Keratinocyte (primary cell): ENCODE measurements at regions not wholly inside any gene's neighbourhood (a gene's known extent, or its start where the extent isn't known, plus 50 kb on each side); places are given as distances from the start of the nearest gene placed in this dataset.

Experiments
- CTCF ChIP-seq, 3 experiments: IDR thresholded peaks in 1 of 3; conservative IDR thresholded peaks in 1 of 3; optimal IDR thresholded peaks in 1 of 3; 2 replicates in 2 of 3; 3 replicates in 1 of 3; pipeline versions ENCODE3 to v1.5.1; 2011; ENCODE audit warnings: low read length in 3 of 3, mild to moderate bottlenecking in 3 of 3, moderate library complexity in 2 of 3, control low read depth in 1 of 3, inconsistent platforms in 1 of 3; ENCODE audit not compliant: insufficient read depth in 2 of 3; ENCODE audit errors: extremely low read depth in 1 of 3
- EZH2 ChIP-seq: IDR thresholded peaks from one replicate; pipeline ENCODE4 v1.6.1; 2012; ENCODE audit warnings: inconsistent platforms, mild to moderate bottlenecking, low read length, moderate library complexity

DNA sequence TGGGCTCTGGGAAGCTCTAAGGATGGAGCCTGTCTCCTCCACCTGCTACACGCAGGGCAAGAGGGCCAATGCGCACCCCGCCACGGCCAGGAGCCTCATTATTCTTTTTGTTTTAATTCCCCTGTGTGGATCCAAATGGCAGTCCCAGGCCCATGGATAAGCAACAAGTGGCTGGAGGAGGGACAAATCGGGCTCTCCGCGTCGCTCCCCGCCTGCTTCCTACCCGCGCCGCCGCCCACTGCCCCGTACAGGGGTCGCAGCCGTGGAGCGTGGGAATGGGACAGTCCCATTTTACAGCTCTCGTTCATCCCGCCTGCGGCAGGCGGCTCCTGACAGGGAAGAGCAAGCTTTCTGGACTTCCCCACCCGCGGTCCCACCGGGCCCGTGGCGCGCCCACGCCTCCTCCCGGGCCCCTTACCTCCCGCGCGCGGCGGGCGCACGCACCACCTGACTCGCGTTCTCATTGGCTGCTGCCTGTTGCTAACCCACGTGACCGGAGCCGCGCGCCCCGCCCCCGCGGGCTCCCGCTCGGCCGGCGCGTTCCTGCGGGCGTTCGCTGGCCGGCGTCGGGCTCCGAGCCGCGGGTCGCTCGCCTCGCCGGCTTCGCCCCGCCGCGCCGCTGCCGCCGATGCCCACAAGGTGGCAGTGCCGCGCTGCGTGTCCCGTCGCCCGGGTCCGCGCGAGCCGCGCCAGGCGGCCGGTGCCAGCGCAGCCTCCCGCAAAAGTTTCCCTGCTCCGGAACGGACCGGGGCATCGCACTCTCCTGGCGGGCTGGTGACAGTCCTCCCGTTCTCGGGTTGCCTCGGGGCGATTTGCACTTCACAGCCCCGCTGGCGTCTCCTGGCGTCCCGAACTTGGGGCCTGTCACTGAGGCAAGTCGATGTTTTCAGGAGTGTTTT is 93.3 kb downstream of the CD83 start:
- TF ChIP-seq CTCF (optimal IDR thresholded peaks at IDR 0.05 in 1 of 3, IDR thresholded peaks at IDR 0.05 in 1 of 3, conservative IDR thresholded peaks at IDR 0.05 in 1 of 3; ENCODE audit: extremely low read depth in 1 of 3, insufficient read depth in 2 of 3, low read length in 3 of 3) (peak; percentile 44 to 95 (median 51)), EZH2 (no peak)
